Neural cell (in vitro differentiated cells): ENCODE measurements at regions not wholly inside any gene's neighbourhood (a gene's known extent, or its start where the extent isn't known, plus 50 kb on each side); places are given as distances from the start of the nearest gene placed in this dataset.

Experiments
- H2AFZ ChIP-seq: fragments of 200-600, 300-800 bp; sonication (generic), shearing (Covaris generic); 2 replicates; pipeline ENCODE4 v1.6.0; 2014; ENCODE audit warnings: low read depth, mild to moderate bottlenecking, antibody characterized with exemption, low read length, moderate library complexity
- H3F3A ChIP-seq: fragments of 200-600 bp; shearing (Covaris generic); 2 replicates; pipeline ENCODE4 v1.6.1; 2016; ENCODE audit warnings: mild to moderate bottlenecking, moderate library complexity, mixed read lengths, antibody characterized with exemption, low read length; ENCODE audit not compliant: insufficient read depth, poor library complexity, severe bottlenecking
- H3K27ac ChIP-seq: fragments of 200-600, 300-800 bp; sonication (generic), shearing (Covaris generic); 2 replicates; pipeline ENCODE4 v1.5.1; 2014; ENCODE audit warnings: mild to moderate bottlenecking, low read length, moderate library complexity
- H3K27me3 ChIP-seq: fragments of 300-800, 200-600 bp; sonication (generic), shearing (Covaris generic); 2 replicates; pipeline ENCODE4 v1.6.0; 2014; ENCODE audit warnings: mild to moderate bottlenecking, low read depth, low read length, moderate library complexity; ENCODE audit not compliant: insufficient read depth
- H3K36me3 ChIP-seq: fragments of 300-800, 200-600 bp; sonication (generic), shearing (Covaris generic); 2 replicates; pipeline ENCODE4 v1.5.1; 2014; ENCODE audit warnings: mild to moderate bottlenecking, antibody characterized with exemption, low read length, moderate library complexity; ENCODE audit not compliant: insufficient read depth
- H3K4me2 ChIP-seq: fragments of 300-800, 200-600 bp; sonication (generic), shearing (Covaris generic); 2 replicates; pipeline ENCODE4 v1.6.0; 2014; ENCODE audit warnings: mild to moderate bottlenecking, low read length
- H3K4me3 ChIP-seq: fragments of 300-800, 200-600 bp; sonication (generic), shearing (Covaris generic); 2 replicates; pipeline ENCODE4 v1.5.1; 2014; ENCODE audit warnings: mild to moderate bottlenecking, low read length, moderate library complexity
- H3K79me2 ChIP-seq: fragments of 200-600 bp; shearing (Covaris generic); replicated peaks from 2 replicates; pipeline ENCODE4 v1.6.0; 2014; ENCODE audit warnings: mild to moderate bottlenecking, low read length, moderate library complexity; ENCODE audit not compliant: insufficient read depth
- H3K9ac ChIP-seq: fragments of 300-800, 200-600 bp; sonication (generic), shearing (Covaris generic); 2 replicates; pipeline ENCODE4 v1.6.1; 2016; ENCODE audit warnings: mild to moderate bottlenecking, low read length, mixed read lengths
- H3K9me2 ChIP-seq: fragments of 200-600 bp; shearing (Covaris generic); 2 replicates; pipeline ENCODE4 v1.6.1; 2016; ENCODE audit warnings: mild to moderate bottlenecking, low read length, mixed read lengths; ENCODE audit not compliant: insufficient read depth
- H3K9me3 ChIP-seq: fragments of 200-600, 300-800 bp; sonication (generic), shearing (Covaris generic); 2 replicates; pipeline ENCODE4 v1.6.1; 2016; ENCODE audit warnings: mild to moderate bottlenecking, mixed run types, low read length, moderate library complexity, mixed read lengths
- H4K20me1 ChIP-seq: fragments of 200-600 bp; shearing (Covaris generic); 2 replicates; pipeline ENCODE4 v1.6.1; 2016; ENCODE audit warnings: mild to moderate bottlenecking, mixed run types; ENCODE audit not compliant: insufficient read depth
- EP300 ChIP-seq: fragments of 450-650 bp; conservative IDR thresholded peaks from 2 replicates; pipeline ENCODE4 v1.6.1; 2014; ENCODE audit warnings: antibody characterized with exemption, mild to moderate bottlenecking, moderate library complexity; ENCODE audit not compliant: poor library complexity, severe bottlenecking
- EZH2 ChIP-seq: fragments of 200-600, 300-800 bp; shearing (Covaris generic), sonication (generic); IDR thresholded peaks from 2 replicates; pipeline ENCODE4 v1.6.1; 2014; ENCODE audit warnings: antibody characterized with exemption, low read length, borderline replicate concordance, mild to moderate bottlenecking; ENCODE audit not compliant: insufficient read depth, poor library complexity, severe bottlenecking
- MXI1 ChIP-seq: fragments of 450-650 bp; conservative IDR thresholded peaks from 2 replicates; pipeline ENCODE4 v1.6.1; 2014; ENCODE audit warnings: antibody characterized with exemption, mild to moderate bottlenecking; ENCODE audit not compliant: poor library complexity, severe bottlenecking
- POLR2AphosphoS5 ChIP-seq: IDR thresholded peaks from 2 replicates; pipeline ENCODE4 v1.6.1; 2012
- RAD21 ChIP-seq: fragments of 450-650 bp; conservative IDR thresholded peaks from 2 replicates; pipeline ENCODE4 v1.6.1; 2014; ENCODE audit warnings: antibody characterized with exemption, mild to moderate bottlenecking, moderate library complexity
- REST ChIP-seq: IDR thresholded peaks from 2 replicates; pipeline ENCODE4 v1.6.1; 2012; ENCODE audit warnings: borderline replicate concordance
- SMC3 ChIP-seq: fragments of 450-650 bp; conservative IDR thresholded peaks from 2 replicates; pipeline ENCODE4 v1.6.1; 2014; ENCODE audit warnings: antibody characterized with exemption, mild to moderate bottlenecking, moderate library complexity; ENCODE audit not compliant: poor library complexity
- TAF1 ChIP-seq: IDR thresholded peaks from 2 replicates; pipeline ENCODE4 v1.6.1; 2012; ENCODE audit warnings: low read depth
- TF ChIP-seq, protein P1 (sequence below): fragments of 450-650 bp; IDR thresholded peaks from 2 replicates; pipeline ENCODE4 v1.5.1; 2014; ENCODE audit warnings: antibody characterized with exemption, mild to moderate bottlenecking, moderate library complexity; ENCODE audit not compliant: poor library complexity, severe bottlenecking

DNA sequence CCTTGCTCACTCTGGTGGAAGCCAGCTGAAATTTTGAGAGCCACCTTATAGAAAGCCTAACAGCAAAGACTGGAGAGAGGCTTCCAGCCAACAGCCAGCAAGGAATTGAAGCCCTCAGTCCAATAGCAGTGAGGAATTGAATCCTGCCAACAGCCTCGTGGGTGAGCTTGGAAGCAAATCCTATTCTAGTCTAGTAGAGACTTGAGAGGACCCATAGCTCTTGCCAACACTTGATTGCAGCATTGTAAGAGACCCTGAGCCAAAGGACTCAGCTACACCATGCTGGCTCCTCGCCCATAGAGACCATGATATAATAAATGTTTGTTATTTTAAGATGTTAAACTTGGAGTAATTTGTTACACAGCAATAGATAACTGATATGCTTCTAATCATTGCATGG is 403.0 kb upstream of the TNP1 start:
- no peaks in the 10 kb centered on the region for H3K27me3 ChIP-seq
- no peaks in the 10 kb centered on the region for H3K9me3 ChIP-seq
- no peaks in the 10 kb centered on the region for H3F3A ChIP-seq
- no peaks in the 10 kb centered on the region for H3K79me2 ChIP-seq
- no peaks in the 10 kb centered on the region for H3K9me2 ChIP-seq
- H3K27ac ChIP-seq = no peak overlapping the region
- no peak overlapping the region for H2AFZ ChIP-seq
- no peak overlapping the region for H3K9ac ChIP-seq
- H3K36me3 ChIP-seq = no peaks in the 10 kb centered on the region
- no peak overlapping the region for H3K4me3 ChIP-seq
- H4K20me1 ChIP-seq = no peaks in the 10 kb centered on the region
- no peak for TF ChIP-seq RAD21
- no peak overlapping the region for H3K4me2 ChIP-seq

- TF ChIP-seq, protein P1, sequence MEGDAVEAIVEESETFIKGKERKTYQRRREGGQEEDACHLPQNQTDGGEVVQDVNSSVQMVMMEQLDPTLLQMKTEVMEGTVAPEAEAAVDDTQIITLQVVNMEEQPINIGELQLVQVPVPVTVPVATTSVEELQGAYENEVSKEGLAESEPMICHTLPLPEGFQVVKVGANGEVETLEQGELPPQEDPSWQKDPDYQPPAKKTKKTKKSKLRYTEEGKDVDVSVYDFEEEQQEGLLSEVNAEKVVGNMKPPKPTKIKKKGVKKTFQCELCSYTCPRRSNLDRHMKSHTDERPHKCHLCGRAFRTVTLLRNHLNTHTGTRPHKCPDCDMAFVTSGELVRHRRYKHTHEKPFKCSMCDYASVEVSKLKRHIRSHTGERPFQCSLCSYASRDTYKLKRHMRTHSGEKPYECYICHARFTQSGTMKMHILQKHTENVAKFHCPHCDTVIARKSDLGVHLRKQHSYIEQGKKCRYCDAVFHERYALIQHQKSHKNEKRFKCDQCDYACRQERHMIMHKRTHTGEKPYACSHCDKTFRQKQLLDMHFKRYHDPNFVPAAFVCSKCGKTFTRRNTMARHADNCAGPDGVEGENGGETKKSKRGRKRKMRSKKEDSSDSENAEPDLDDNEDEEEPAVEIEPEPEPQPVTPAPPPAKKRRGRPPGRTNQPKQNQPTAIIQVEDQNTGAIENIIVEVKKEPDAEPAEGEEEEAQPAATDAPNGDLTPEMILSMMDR = no peak
- TF ChIP-seq EZH2 = no peak
- no peak for TF ChIP-seq SMC3
- no peak for TF ChIP-seq MXI1
- no peak overlapping the region for H2AFZ ChIP-seq
These were observed 401.6 kb upstream of the TNP1 start for GRCh38 chr2:217261452-217261851.

DNA sequence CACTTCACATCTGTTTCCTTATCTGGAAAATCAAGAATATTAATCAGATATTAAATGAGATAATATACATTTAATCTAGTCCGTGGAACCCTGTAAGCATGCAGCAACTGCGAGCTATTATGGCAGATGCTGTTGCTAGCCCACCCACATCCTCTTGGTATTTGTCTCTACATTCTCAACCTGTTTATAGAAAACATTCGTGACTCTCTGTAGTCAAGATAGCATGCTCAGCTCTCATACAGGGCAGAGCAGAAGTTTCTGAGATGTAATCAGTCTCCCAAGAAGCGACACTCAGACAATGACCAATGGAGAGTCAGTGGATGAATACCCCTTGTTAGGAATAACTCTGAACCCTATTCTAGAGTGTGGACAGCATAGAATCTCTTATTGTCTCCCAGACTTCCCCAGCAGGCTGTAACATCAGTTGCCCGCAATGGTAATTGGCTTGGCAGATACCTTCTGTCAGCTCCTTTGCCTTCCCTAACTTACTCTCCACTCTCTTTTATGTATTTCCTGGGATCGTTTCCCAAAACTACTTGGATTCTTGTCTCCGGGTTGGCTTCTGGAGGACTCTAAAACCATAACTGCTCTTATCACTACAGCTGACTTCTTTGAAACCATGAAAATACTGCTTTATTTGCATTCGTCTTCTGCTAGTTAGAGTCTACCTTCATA is 400.7 kb upstream of the TNP1 start:
- H4K20me1 ChIP-seq = no peaks in the 10 kb centered on the region
- no peak for TF ChIP-seq POLR2AphosphoS5
- TF ChIP-seq EZH2 = no peak
- TF ChIP-seq MXI1 = no peak
- TF ChIP-seq, protein P1 = no peak
- TF ChIP-seq SMC3 = no peak
- TF ChIP-seq REST = no peak
- no peak for TF ChIP-seq EP300
- no peak for TF ChIP-seq TAF1
- no peak for TF ChIP-seq RAD21
- H2AFZ ChIP-seq = no peak overlapping the region
- H3K4me2 ChIP-seq = no peak overlapping the region
- no peaks in the 10 kb centered on the region for H3K27me3 ChIP-seq
- no peak overlapping the region for H3K9ac ChIP-seq
- no peak overlapping the region for H3K27ac ChIP-seq
- no peaks in the 10 kb centered on the region for H3F3A ChIP-seq
- H3K79me2 ChIP-seq = no peaks in the 10 kb centered on the region
- no peaks in the 10 kb centered on the region for H3K9me3 ChIP-seq
- no peak overlapping the region for H3K4me3 ChIP-seq
- H3K9me2 ChIP-seq = no peaks in the 10 kb centered on the region
- no peaks in the 10 kb centered on the region for H3K36me3 ChIP-seq

More at GRCh38 chr2:217261452-217261851, 401.6 kb upstream of the TNP1 start:
- Histone ChIP-seq H3K27me3 (no peaks in the 10 kb centered on the region), H3K9ac (no peak overlapping the region), H4K20me1 (no peaks in the 10 kb centered on the region), H3K79me2 (no peaks in the 10 kb centered on the region), H3K4me3 (no peak overlapping the region), H3K36me3 (no peaks in the 10 kb centered on the region), H3K9me2 (no peaks in the 10 kb centered on the region), H3K4me2 (no peak overlapping the region), H3F3A (no peaks in the 10 kb centered on the region), H3K27ac (no peak overlapping the region), H3K9me3 (no peaks in the 10 kb centered on the region)
